HEK293 (cell line): ENCODE measurements at regions not wholly inside any gene's neighbourhood (a gene's known extent, or its start where the extent isn't known, plus 50 kb on each side); places are given as distances from the start of the nearest gene placed in this dataset.

Experiments
- CTCF ChIA-PET: fragments of 350-600 bp; formaldehyde crosslinking; extraction: SDS; loops from one replicate; lab custom pipeline; 2021; ENCODE audit warnings: antibody characterized with exemption; lab: Yijun Ruan, JAX
- POLR2A ChIA-PET: fragments of 300-600 bp; formaldehyde crosslinking; extraction: SDS; loops from one replicate; lab custom pipeline; 2020; ENCODE audit warnings: antibody characterized with exemption, inconsistent platforms; lab: Yijun Ruan, JAX
- H3K27ac ChIP-seq: fragments of 200-500 bp; sonication (Bioruptor generic); 2 replicates; pipeline ENCODE4 v1.5.1; 2014; ENCODE audit warnings: low read depth, low read length, control low read depth, inconsistent platforms; ENCODE audit errors: extremely low read depth
- H3K36me3 ChIP-seq, 2 experiments: fragments of 200-500 bp in 1 of 2; sonication (Bioruptor generic) in 1 of 2; 1 replicate in 1 of 2; 2 replicates in 1 of 2; pipeline ENCODE4 v1.5.1; 2014 to 2017; ENCODE audit warnings: inconsistent platforms in 2 of 2, low read length in 2 of 2; ENCODE audit not compliant: control insufficient read depth in 2 of 2, insufficient read depth in 1 of 2
- H3K4me1 ChIP-seq: fragments of 200-500 bp; sonication (Bioruptor generic); 2 replicates; pipeline ENCODE4 v1.5.1; 2014; ENCODE audit warnings: mild to moderate bottlenecking, low read length, inconsistent platforms; ENCODE audit not compliant: control insufficient read depth, insufficient read depth
- H3K4me3 ChIP-seq: 2 replicates; pipeline ENCODE4 v1.5.1; 2011; ENCODE audit warnings: low read depth, mild to moderate bottlenecking, control low read depth, low read length, moderate library complexity
- H3K9me3 ChIP-seq: fragments of 200-500 bp; sonication (Bioruptor generic); 2 replicates; pipeline ENCODE4 v1.5.1; 2014; ENCODE audit warnings: low read depth, low read length, inconsistent platforms; ENCODE audit not compliant: control insufficient read depth, insufficient read depth
- GLI4 ChIP-seq: fragments of 450-650 bp; formaldehyde crosslinking; IDR thresholded peaks from 2 replicates; pipeline ENCODE4 v1.5.1; 2016; ENCODE audit warnings: missing biosample characterization, missing genetic modification characterization
- GLIS1 ChIP-seq: fragments of 450-650 bp; formaldehyde crosslinking; IDR thresholded peaks from 2 replicates; pipeline ENCODE4 v1.5.1; 2016; ENCODE audit warnings: missing biosample characterization, missing genetic modification characterization
- IKZF3 ChIP-seq: fragments of 450-650 bp; IDR thresholded peaks from 2 replicates; pipeline ENCODE4 v1.5.0; 2018; ENCODE audit warnings: missing biosample characterization, mild to moderate bottlenecking, missing genetic modification characterization, moderate library complexity
- KLF1 ChIP-seq: fragments of 450-650 bp; formaldehyde crosslinking; IDR thresholded peaks from 2 replicates; pipeline ENCODE4 v1.5.1; 2016; ENCODE audit warnings: missing biosample characterization, missing genetic modification characterization
- KLF10 ChIP-seq: fragments of 450-650 bp; IDR thresholded peaks from 2 replicates; pipeline ENCODE4 v1.5.1; 2018; ENCODE audit warnings: missing biosample characterization, mild to moderate bottlenecking, missing genetic modification characterization
- KLF8 ChIP-seq: fragments of 450-650 bp; formaldehyde crosslinking; IDR thresholded peaks from 2 replicates; pipeline ENCODE4 v1.5.1; 2016; ENCODE audit warnings: missing biosample characterization, missing genetic modification characterization
- TRIM28 ChIP-seq: IDR thresholded peaks from 2 replicates; pipeline ENCODE4 v1.6.1; 2011; ENCODE audit warnings: low read length, control low read depth, borderline replicate concordance
- YY2 ChIP-seq: fragments of 450-650 bp; formaldehyde crosslinking; IDR thresholded peaks from 2 replicates; pipeline ENCODE4 v1.5.1; 2016; ENCODE audit warnings: missing biosample characterization, missing genetic modification characterization
- ZBTB6 ChIP-seq: fragments of 450-650 bp; formaldehyde crosslinking; IDR thresholded peaks from 2 replicates; pipeline ENCODE4 v1.5.1; 2017; ENCODE audit warnings: missing biosample characterization, missing genetic modification characterization
- ZBTB8A ChIP-seq: fragments of 450-650 bp; formaldehyde crosslinking; IDR thresholded peaks from 2 replicates; pipeline ENCODE4 v1.5.1; 2016; ENCODE audit warnings: missing biosample characterization, missing genetic modification characterization
- ZNF223 ChIP-seq: fragments of 450-650 bp; formaldehyde crosslinking; IDR thresholded peaks from 2 replicates; pipeline ENCODE4 v1.5.1; 2016; ENCODE audit warnings: missing biosample characterization, missing genetic modification characterization
- ZNF311 ChIP-seq: fragments of 450-650 bp; formaldehyde crosslinking; IDR thresholded peaks from 2 replicates; pipeline ENCODE4 v1.5.1; 2017; ENCODE audit warnings: missing biosample characterization, missing genetic modification characterization, borderline replicate concordance
- ZNF341 ChIP-seq: fragments of 450-650 bp; formaldehyde crosslinking; IDR thresholded peaks from 2 replicates; pipeline ENCODE4; 2016; ENCODE audit warnings: low read depth, missing biosample characterization, missing genetic modification characterization
- ZNF433 ChIP-seq: fragments of 450-650 bp; formaldehyde crosslinking; IDR thresholded peaks from 2 replicates; pipeline ENCODE4 v1.5.1; 2016; ENCODE audit warnings: missing biosample characterization, missing genetic modification characterization, low read depth
- ZNF48 ChIP-seq: fragments of 450-650 bp; formaldehyde crosslinking; IDR thresholded peaks from 2 replicates; pipeline ENCODE4 v1.5.1; 2016; ENCODE audit warnings: missing biosample characterization, missing genetic modification characterization
- ZNF549 ChIP-seq: fragments of 450-650 bp; IDR thresholded peaks from 2 replicates; pipeline ENCODE4 v1.5.1; 2018; ENCODE audit warnings: missing biosample characterization, missing genetic modification characterization, mild to moderate bottlenecking, inconsistent platforms, moderate library complexity
- ZNF645 ChIP-seq: fragments of 450-650 bp; formaldehyde crosslinking; IDR thresholded peaks from 2 replicates; pipeline ENCODE4; 2016; ENCODE audit warnings: missing biosample characterization, missing genetic modification characterization
- ZNF660 ChIP-seq: fragments of 450-650 bp; IDR thresholded peaks from 2 replicates; pipeline ENCODE4 v1.5.1; 2018; ENCODE audit warnings: missing biosample characterization, mild to moderate bottlenecking, missing genetic modification characterization
- ZNF704 ChIP-seq: fragments of 450-650 bp; formaldehyde crosslinking; IDR thresholded peaks from 2 replicates; pipeline ENCODE4 v1.5.1; 2016; ENCODE audit warnings: missing biosample characterization, missing genetic modification characterization
- ZNF768 ChIP-seq: fragments of 450-650 bp; formaldehyde crosslinking; IDR thresholded peaks from 2 replicates; pipeline ENCODE4 v1.5.1; 2018; ENCODE audit warnings: missing biosample characterization, mild to moderate bottlenecking, missing genetic modification characterization
- ZNF830 ChIP-seq: fragments of 450-650 bp; IDR thresholded peaks from 2 replicates; pipeline ENCODE4 v1.5.0; 2018; ENCODE audit warnings: missing biosample characterization, missing genetic modification characterization, low read depth, mild to moderate bottlenecking, moderate library complexity
- TF ChIP-seq, protein P1 (sequence below): fragments of 450-650 bp; formaldehyde crosslinking; optimal IDR thresholded peaks from 2 replicates; pipeline ENCODE3; 2016; ENCODE audit warnings: missing biosample characterization, mild to moderate bottlenecking, missing genetic modification characterization
- TF ChIP-seq, protein P2 (sequence below): fragments of 450-650 bp; formaldehyde crosslinking; IDR thresholded peaks from 2 replicates; pipeline ENCODE4 v1.5.1; 2016; ENCODE audit warnings: missing biosample characterization, missing genetic modification characterization, borderline replicate concordance
- TF ChIP-seq, protein P3 (sequence below): fragments of 450-650 bp; formaldehyde crosslinking; IDR thresholded peaks from 2 replicates; pipeline ENCODE4 v1.5.1; 2016; ENCODE audit warnings: missing biosample characterization, missing genetic modification characterization

DNA sequence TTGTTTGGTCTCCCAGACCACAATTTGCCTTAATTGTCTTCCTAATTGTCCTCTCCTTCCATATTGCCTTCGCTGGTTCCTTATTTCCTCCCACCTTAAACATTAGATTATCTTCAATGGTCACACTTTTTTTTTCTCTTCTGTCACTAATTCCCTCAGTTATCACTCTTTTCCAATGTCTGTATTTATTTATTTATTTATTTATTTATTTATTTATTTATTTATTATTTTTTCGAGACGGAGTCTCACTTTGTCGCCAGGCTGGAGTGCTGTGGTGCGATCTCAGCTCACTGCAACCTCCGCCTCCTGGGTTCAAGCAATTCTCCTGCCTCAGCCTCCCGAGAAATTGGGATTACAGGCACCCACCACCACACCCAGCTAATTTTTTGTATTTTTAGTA lies 426.8 kb downstream of the ARL4A start (continued):
- TF ChIP-seq ZNF433 (tag by site-specific recombination): 0 out of 2 replicates have a peak, but pooled peaks have one; percentile 35

DNA sequence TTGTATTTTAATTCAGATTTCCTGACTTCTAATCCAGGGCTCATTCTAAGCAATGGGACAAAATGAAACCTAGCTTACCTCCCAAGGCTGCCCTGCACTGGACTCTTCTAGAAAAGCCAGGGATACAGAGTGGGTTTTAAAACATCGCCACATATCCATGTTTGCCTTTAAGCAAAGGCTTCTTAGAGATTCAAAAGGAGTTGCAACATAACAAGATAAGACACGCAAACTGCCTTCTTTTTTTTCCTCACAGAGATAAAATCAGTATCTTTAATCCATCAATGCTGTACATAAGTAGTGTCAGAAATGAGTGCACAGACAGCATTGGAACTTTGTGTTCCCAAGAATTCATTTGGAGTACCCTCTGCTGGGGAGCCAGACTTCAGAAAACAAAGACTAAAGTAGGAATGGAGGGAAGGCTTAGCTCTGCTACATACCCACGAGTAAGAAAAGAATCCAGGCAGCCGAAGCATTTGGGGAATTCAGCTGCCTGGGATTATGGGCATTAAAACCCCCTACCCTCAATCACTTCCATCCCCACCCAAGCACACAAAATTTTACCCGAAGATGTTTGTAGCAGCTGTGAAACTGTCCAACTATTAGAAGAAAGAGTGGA lies 427.8 kb downstream of the ARL4A start:
- ChIA-PET CTCF (interaction anchor here (0.6 to 1.9 kb wide), 6 partner anchors 9 to 534 kb away, joined by 3 to 8 read pairs (median 4); partner anchors contain the start of gene ARL4A), POLR2A (no interaction called here)
- Histone ChIP-seq H3K9me3 (no peaks in the 10 kb centered on the region), H3K36me3 (no peaks in the 10 kb centered on the region), H3K27ac (no peak overlapping the region), H3K4me3 (no peak overlapping the region), H3K4me1 (no peaks in the 10 kb centered on the region)
- no peak for TF ChIP-seq GLI4 (tag by site-specific recombination)
- TF ChIP-seq ZBTB6 (tag by site-specific recombination): no peak
- TF ChIP-seq TRIM28: no peak
- TF ChIP-seq, protein P1, sequence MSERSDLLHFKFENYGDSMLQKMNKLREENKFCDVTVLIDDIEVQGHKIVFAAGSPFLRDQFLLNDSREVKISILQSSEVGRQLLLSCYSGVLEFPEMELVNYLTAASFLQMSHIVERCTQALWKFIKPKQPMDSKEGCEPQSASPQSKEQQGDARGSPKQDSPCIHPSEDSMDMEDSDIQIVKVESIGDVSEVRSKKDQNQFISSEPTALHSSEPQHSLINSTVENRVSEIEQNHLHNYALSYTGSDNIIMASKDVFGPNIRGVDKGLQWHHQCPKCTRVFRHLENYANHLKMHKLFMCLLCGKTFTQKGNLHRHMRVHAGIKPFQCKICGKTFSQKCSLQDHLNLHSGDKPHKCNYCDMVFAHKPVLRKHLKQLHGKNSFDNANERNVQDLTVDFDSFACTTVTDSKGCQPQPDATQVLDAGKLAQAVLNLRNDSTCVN (tag by site-specific recombination): no peak
- no peak for TF ChIP-seq KLF1 (tag by site-specific recombination)
- no peak for TF ChIP-seq ZNF768 (tag by site-specific recombination)

GRCh38 chr7:13115855-13116254 lies 428.4 kb downstream of the ARL4A start:
- H3K9me3 ChIP-seq: no peaks in the 10 kb centered on the region
- TF ChIP-seq IKZF3 (tag by site-specific recombination) (no peak), ZNF48 (tag by site-specific recombination) (no peak), ZNF549 (tag by site-specific recombination) (no peak), ZNF341 (tag by site-specific recombination) (no peak), GLIS1 (tag by site-specific recombination) (no peak), ZBTB8A (tag by site-specific recombination) (no peak), ZNF223 (tag by site-specific recombination) (no peak), ZNF704 (no peak), KLF8 (tag by site-specific recombination) (no peak), GLI4 (tag by site-specific recombination) (no peak), ZNF645 (tag by site-specific recombination) (no peak), ZNF830 (tag by site-specific recombination) (no peak), ZNF660 (tag by site-specific recombination) (no peak), YY2 (no peak), ZNF311 (tag by site-specific recombination) (no peak), KLF10 (no peak)
- TF ChIP-seq, protein P2, sequence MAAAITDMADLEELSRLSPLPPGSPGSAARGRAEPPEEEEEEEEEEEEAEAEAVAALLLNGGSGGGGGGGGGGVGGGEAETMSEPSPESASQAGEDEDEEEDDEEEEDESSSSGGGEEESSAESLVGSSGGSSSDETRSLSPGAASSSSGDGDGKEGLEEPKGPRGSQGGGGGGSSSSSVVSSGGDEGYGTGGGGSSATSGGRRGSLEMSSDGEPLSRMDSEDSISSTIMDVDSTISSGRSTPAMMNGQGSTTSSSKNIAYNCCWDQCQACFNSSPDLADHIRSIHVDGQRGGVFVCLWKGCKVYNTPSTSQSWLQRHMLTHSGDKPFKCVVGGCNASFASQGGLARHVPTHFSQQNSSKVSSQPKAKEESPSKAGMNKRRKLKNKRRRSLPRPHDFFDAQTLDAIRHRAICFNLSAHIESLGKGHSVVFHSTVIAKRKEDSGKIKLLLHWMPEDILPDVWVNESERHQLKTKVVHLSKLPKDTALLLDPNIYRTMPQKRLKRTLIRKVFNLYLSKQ (tag by site-specific recombination): no peak
- TF ChIP-seq, protein P3, sequence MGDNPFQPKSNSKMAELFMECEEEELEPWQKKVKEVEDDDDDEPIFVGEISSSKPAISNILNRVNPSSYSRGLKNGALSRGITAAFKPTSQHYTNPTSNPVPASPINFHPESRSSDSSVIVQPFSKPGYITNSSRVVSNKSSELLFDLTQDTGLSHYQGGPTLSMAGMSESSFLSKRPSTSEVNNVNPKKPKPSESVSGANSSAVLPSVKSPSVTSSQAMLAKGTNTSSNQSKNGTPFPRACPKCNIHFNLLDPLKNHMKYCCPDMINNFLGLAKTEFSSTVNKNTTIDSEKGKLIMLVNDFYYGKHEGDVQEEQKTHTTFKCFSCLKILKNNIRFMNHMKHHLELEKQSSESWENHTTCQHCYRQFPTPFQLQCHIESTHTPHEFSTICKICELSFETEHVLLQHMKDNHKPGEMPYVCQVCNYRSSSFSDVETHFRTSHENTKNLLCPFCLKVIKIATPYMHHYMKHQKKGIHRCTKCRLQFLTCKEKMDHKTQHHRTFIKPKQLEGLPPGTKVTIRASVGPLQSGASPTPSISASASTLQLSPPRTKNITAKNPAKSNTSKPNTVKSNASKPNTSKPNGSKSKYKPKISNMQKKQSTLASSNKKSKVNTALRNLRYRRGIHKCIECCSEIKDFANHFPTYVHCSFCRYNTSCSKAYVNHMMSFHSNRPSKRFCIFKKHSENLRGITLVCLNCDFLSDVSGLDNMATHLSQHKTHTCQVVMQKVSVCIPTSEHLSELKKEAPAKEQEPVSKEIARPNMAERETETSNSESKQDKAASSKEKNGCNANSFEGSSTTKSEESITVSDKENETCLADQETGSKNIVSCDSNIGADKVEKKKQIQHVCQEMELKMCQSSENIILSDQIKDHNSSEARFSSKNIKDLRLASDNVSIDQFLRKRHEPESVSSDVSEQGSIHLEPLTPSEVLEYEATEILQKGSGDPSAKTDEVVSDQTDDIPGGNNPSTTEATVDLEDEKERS (tag by site-specific recombination): no peak
- no peak overlapping the region for H3K4me3 ChIP-seq
- CTCF ChIA-PET: interaction anchor here (0.6 to 1.9 kb wide), 6 partner anchors 9 to 535 kb away, joined by 3 to 8 read pairs (median 4); partner anchors contain the start of gene ARL4A
- H3K4me1 ChIP-seq: no peaks in the 10 kb centered on the region
- POLR2A ChIA-PET: no interaction called here
- H3K36me3 ChIP-seq: no peaks in the 10 kb centered on the region
- no peak overlapping the region for H3K27ac ChIP-seq
